Stimulated activated CD4-positive, alpha-beta T cell treated with anti-CD3 and anti-CD28 coated beads, TNF-alpha, amount 100 ng/mL, for 48 hours (primary cell): ENCODE measurements at regions not wholly inside any gene's neighbourhood (a gene's known extent, or its start where the extent isn't known, plus 50 kb on each side); places are given as distances from the start of the nearest gene placed in this dataset.
"Not testable (repeated sequence)": the region's sequence is repeated elsewhere in the genome, so short reads cannot be mapped to it uniquely, and the experiment has no call there.

ENCODE experiments used
- DNase-seq, 3 donors: peaks; one replicate each; pipeline ENCODE4 v3.0.0-alpha.2; 2020; ENCODE audit warnings: low read depth in 3 of 3

GRCh38 chr4:58368221-58368620 lies 1258.0 kb upstream of the IGFBP7 start:
- no peak for DNase-seq

DNA sequence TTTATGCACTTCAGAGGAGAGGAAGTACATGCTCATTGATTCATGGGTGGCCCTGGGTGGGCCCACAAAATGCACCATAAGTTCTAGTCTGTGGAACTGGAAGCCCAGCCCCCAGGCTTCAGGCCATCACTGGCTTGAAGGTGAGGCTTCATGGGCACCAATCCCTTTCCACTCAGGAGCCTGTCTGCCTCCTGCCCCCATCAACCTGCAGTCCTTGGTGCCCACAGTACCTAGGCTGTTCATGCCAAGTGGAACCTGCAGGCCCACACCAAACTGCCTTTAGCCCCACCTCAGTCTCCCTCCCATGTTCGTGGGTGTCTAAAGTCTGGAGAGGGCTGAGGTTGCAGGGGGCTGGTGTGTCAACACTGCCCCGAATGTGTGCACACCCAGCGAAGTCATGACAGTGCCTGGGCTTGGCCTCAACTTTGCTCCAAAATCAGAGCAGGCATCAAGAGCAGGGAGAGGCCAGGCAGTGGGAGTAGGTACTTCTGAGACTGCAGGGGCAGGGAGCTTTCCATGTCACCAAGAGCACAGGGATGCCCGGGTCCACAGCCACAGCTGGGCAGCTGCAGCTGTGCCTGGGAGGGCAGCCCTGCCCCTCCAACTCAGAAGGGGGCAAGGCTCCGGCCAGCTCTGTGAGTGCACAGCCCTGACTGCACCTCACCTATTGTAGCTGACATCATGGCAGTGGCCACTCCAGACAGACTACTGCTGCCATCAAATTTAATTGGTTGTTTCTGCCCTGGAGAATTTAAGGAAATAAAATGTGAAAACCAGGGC lies 1250.4 kb upstream of the IGFBP7 start:
- DNase-seq, result no peak

- DNase-seq, result no peak
Observed at GRCh38 chr4:58359590-58359989, 1249.4 kb upstream of the IGFBP7 start.

- no peak for DNase-seq
Observed at GRCh38 chr4:58357947-58358346, 1247.8 kb upstream of the IGFBP7 start.

GRCh38 chr4:58325070-58325469 lies 1214.9 kb upstream of the IGFBP7 start:
- DNase-seq, result no peak

DNA sequence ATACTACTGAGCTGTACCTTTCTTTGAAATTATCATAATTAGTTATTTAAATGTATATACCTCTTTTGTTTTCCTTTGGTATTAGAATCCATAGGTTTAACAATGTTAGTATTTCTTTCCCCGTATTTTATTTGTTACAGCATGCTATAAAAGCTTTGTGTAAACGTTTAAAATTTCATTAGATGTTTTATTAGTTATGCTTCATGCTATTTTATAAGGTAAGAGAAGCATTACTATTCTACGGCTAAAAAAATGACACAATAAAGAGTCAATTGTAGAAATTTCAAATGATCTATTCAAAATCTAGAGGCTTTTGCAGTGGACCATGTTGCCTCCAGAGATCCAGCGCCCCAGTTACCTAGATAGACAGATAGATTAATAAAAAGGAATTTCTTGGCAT lies 1203.3 kb upstream of the IGFBP7 start:
- no peak for DNase-seq

GRCh38 chr4:58303456-58303855 lies 1193.3 kb upstream of the IGFBP7 start:
- DNase-seq, result no peak

DNA sequence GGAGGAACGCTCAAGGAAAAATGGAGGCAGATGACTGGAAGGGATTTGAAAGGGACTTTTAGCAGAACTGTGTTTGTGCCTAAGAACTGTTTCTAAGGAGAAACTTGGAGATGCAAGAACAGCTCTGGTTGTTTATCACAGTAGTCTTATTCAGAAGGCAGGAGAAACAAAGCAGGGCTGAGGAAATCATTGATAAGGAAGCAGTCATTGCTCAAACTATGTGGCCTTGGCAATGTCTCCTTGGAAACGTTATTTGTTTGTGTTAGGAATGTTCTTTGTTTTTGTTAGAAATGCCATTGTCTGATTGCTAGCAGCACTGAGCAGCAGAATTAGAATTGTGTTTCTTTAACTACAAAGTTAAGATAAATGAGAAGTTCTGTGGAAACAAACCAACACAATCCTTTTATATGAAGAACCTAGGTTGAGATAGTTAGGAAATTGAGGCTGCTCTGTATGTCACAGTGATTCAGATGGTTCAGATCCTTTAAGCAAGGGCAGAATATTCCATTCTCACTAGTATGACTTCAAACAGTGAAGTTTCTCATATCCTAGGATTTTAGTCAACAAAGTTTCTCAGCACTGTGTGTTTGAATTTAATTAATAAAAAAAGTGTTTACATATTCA lies 1191.3 kb upstream of the IGFBP7 start:
- DNase-seq, result no peak

DNA sequence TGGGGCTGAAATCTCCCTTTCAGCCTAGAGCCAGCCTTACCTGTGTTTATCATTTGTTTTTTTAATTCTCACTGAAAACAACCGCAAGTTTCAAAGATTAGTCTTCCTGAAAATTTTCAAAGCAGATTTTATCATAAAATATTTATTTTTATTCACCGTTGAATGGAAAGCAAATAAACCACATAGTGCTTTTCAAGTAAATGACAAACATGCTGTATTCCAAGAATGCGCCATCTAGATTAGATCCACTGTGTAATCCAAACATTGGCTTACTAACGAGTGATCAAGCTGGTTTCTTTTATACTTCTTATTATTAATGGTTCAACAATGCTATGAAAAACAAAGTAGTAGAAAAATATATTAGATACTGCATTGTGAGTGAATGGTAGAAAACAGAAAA lies 1176.2 kb upstream of the IGFBP7 start:
- no peak for DNase-seq

DNA sequence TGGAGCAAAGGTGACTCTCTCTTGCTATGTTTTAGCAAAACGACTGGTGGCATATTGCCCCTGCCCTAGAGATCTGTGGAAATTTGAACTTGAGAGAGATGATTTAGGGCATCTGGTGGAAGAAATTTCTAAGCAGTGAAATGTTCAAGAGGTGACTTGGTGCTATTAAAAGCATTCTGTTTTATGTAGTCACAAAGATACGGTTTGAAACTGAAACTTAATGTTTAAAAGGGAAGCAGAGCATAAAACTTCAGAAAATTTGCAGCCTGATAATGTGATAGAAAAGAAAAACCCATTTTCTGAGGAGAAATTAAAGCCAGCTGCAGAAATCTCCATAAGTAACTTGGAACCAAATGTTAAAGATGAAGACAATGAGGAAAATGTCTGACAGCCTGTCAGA lies 1170.7 kb upstream of the IGFBP7 start:
- not testable (repeated sequence) for DNase-seq

DNA sequence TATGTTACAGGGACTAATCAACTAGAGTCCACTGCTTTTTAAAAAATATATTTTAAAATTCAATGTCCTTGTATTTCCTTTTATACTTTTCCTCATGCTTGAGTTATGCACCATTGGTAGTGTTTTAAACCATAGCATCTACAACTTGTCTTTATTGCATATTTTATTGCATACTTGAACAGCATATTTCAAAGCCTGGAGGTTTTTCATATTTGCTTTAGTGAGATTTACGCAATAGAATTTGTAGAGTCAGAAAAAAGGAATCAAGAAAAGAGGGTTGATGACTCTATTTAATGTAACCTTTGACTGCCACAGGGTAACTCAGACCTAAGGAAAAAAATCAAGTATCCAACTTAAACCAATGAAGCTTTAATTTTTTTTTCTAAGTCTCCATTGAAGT lies 1165.7 kb upstream of the IGFBP7 start:
- DNase-seq, result no peak

DNA sequence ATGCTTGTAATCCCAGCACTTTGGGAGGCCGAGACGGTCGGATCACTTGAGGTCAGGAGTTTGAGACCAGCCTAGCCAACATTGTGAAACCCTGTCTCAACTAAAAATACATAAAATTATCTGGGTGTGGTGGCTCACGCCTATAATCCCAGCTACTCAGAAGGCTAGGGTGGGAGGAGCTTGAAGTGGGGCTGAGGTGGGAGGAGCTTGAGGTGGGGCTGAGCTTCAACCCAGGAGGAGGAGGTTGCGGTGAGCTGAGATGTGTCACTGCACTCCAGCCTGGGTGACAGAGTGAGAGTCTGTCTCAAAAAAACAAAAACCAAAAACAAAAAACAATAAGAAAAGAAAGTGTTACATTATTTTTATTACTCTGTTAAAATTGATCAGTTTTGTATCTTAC lies 1164.4 kb upstream of the IGFBP7 start:
- DNase-seq, result no peak

DNA sequence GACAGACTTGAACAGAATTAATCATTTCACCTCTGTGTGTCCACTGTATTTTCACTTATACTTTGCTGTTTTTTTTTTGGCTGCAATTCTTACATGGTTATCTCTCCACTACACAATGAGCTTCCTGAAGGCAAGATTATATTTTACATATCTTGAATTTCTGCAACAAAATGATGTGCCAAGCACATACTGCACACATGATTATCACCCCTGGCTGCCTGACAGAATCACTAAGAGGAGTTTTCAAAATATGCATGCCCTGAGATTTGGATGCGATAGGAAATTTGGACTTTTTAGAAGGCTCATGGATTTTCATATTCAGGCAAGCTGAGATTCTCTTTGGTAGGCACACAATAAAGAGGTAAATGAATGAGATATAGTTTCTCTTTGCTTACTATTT lies 1162.1 kb upstream of the IGFBP7 start:
- DNase-seq, result no peak

GRCh38 chr4:58265734-58266133 lies 1155.5 kb upstream of the IGFBP7 start:
- no peak for DNase-seq

DNA sequence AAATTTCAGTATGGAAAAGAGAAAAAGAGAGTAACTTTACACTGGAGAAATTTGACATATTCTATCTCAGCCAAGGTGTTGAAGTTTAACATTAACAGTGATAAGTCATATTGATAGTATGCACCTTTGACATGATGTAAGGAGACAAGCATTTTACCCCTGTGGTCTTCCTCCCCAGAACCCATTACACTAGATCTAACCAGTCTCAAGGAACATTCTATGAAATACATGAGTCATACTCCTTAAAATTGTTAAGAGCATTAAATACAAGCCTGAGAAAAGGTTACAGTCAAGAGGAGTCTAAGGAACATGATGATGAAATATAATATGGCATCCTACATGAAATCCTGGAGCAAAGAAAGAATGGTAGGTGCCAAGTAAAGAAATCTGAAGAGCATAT lies 1151.3 kb upstream of the IGFBP7 start:
- DNase-seq, result no peak

- no peak for DNase-seq
Observed at GRCh38 chr4:58254291-58254690, 1144.1 kb upstream of the IGFBP7 start.

DNA sequence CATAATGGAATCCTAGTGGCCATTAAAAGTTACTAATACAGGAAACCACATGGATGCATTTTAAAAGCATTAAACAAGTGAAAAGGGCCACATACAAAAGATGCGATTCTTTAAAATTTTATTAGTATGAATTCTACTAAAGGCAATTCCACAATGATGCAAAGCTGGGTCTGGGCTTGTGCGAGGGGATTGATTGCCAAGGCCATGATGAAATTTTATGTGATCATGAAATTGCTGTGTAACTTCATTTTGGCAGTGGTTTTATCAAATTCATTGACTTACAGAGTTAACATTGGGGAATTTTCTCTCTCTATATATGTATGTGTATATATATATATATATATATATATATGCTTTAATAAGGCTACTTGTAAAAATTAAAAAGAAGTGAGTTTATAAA lies 1142.5 kb upstream of the IGFBP7 start:
- no peak for DNase-seq

DNA sequence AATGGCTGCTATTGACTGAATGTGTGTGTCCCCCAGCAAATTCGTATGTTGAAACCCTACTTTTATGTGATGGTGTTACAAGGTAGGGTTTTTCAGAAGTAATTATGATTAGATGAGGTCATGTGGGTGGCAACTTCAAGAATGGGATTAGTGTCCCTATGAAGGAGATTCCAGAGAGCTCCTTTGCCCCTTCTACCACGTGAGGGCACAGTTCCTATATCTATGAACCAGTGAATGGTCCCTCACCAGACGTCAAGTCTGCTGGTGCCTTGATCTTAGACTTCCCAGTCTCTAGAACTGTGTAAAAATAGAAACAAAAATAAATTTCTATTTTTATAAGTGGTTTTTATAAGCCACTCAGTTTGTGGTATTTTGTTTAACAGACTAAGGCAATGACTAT lies 1137.6 kb upstream of the IGFBP7 start:
- no peak for DNase-seq

DNA sequence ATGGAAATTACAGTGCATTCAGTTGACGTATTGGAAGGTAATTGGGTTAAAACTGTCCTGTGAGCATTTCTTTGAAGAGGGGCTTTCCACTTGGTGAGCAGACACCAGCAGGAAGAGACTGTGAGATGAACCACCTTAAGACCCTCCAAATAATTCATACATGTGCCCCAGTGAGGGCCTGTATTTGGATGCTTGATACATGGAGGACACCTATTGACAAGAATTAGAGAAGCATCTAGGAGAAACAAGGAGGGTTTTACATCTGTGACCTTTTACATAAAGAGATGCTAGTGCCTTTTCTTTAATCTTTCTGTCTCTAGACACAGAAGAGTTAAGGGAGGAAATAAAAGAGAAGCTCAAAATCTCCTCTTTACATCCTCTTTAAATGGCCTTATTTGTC lies 1115.3 kb upstream of the IGFBP7 start:
- no peak for DNase-seq

DNA sequence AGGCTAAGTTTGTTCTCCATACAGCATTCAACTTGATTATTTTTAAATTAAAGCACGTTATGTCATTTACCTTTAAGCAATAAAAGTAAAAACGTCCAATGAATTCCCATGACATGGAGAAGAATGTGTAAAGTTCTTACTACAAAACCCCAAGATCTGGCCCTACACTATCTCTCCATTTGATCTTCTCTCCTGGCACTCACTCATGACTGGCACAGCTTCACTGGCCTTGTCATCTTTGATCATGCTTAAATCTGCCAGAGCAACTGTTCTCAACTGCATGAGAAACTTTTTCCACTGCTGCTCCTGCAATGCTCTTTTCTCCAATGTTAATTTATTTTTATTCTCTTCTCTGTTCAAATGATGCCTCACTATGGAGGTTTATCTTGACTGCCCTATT lies 1109.0 kb upstream of the IGFBP7 start:
- no peak for DNase-seq

DNA sequence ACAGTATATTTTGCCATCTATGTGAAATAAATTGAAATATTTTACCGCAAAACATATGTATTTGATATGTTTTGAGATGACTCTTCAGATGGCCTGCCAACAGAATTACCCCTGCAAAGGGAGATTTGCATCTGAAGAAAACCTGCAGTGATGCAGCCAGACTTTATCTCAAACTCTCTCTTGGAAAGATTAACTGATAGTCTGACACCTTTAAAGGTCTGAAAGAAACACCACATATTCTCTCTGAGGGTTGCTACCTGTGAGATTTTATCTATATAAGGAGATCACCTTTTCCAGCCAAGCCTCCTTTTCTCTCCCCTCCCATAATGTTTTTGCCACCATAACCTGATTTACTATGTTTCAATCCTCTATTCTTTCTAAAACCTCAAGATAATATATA lies 1106.3 kb upstream of the IGFBP7 start:
- no peak for DNase-seq

DNA sequence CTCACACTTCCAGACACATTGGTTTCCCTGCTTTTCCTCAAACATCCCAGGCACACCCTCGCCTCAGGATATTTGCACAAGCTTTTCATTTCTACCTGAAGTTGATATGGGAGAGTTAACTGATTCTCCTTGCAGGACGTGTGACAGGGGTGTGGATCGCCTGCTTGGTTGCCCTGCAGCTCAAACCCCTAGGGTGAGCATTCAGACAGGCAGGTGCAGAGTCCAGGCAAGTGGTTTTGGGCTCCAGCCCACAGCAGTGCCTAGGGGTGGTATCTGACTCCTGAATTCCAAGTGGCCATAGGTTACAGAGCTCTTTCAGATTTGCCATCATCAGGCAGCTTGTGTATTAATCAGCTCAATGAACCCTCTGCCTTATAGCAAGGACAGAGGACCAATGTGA lies 1104.2 kb upstream of the IGFBP7 start:
- no peak for DNase-seq

- DNase-seq, result no peak
Observed at GRCh38 chr4:58209551-58209950, 1099.4 kb upstream of the IGFBP7 start.

- no peak for DNase-seq
Observed at GRCh38 chr4:58209001-58209400, 1098.8 kb upstream of the IGFBP7 start.
